RWPE2 (cell line): ENCODE measurements at regions not wholly inside any gene's neighbourhood (a gene's known extent, or its start where the extent isn't known, plus 50 kb on each side); places are given as distances from the start of the nearest gene placed in this dataset.

Experiments used
- ATAC-seq: fragments of 200-7000 bp; cut with Tn5 transposase; 3 replicates; pipeline ENCODE4 v1.9.1; 2021; ENCODE audit warnings: low read depth
- DNase-seq: peaks from one replicate; pipeline ENCODE4 v3.0.0-alpha.2; 2020; ENCODE audit warnings: low spot score
- H3K27ac ChIP-seq: fragments of 450-650 bp; 2 replicates; pipeline ENCODE4 v1.5.1; 2017; ENCODE audit warnings: mild to moderate bottlenecking; ENCODE audit not compliant: poor library complexity, severe bottlenecking
- H3K27me3 ChIP-seq: fragments of 250-450 bp; sonication (Bioruptor Pico); 2 replicates; pipeline ENCODE4 v1.5.1; 2021; ENCODE audit warnings: mild to moderate bottlenecking, moderate library complexity; ENCODE audit not compliant: insufficient read depth, poor library complexity, severe bottlenecking
- H3K36me3 ChIP-seq: fragments of 250-450 bp; sonication (Bioruptor Pico); 2 replicates; pipeline ENCODE4 v1.5.1; 2020; ENCODE audit warnings: low read depth, mild to moderate bottlenecking, moderate library complexity
- H3K4me1 ChIP-seq: fragments of 250-450 bp; sonication (Bioruptor Pico); 2 replicates; pipeline ENCODE4 v1.5.1; 2021; ENCODE audit warnings: mild to moderate bottlenecking, moderate library complexity; ENCODE audit not compliant: insufficient read depth, poor library complexity, severe bottlenecking
- H3K4me3 ChIP-seq: fragments of 250-450 bp; sonication (Bioruptor Pico); 2 replicates; pipeline ENCODE4 v1.5.1; 2021; ENCODE audit warnings: mild to moderate bottlenecking, moderate library complexity; ENCODE audit not compliant: severe bottlenecking
- H3K9me3 ChIP-seq: fragments of 250-450 bp; sonication (Bioruptor Pico); 2 replicates; pipeline ENCODE4 v1.5.1; 2021; ENCODE audit warnings: mild to moderate bottlenecking, moderate library complexity; ENCODE audit not compliant: severe bottlenecking
- TF ChIP-seq, protein P1 (sequence below): fragments of 450-650 bp; IDR thresholded peaks from one replicate; pipeline ENCODE4 v1.5.1; 2017; ENCODE audit warnings: mild to moderate bottlenecking, moderate library complexity; ENCODE audit not compliant: poor library complexity, severe bottlenecking

DNA sequence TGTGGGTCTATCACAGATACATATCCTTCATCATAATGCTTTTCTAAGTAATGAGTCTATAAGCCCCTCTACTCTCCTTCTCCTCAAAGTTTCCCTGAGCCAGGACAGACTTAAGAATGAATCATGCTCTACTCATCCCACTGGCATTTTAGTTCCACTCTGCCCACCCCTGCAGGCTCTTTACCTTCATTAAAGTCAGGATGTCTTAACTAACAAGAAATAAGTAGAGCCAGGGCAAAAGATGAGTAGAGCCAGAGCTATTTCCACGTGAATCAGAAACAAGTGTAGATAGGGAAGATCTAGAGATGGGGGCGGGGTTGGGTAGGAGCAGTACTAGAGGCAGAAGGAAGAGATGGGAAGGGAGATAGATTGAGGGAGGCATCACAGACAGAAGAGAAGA is 790.5 kb downstream of the RNF144A start:
- Histone ChIP-seq H3K9me3 (no peaks in the 10 kb centered on the region), H3K36me3 (no peaks in the 10 kb centered on the region), H3K27ac (peak overlapping the region; percentile 95), H3K4me1 (peaks cover 29% of the 10 kb centered on the region), H3K27me3 (no peaks in the 10 kb centered on the region), H3K4me3 (no peak overlapping the region)
- TF ChIP-seq, protein P1, sequence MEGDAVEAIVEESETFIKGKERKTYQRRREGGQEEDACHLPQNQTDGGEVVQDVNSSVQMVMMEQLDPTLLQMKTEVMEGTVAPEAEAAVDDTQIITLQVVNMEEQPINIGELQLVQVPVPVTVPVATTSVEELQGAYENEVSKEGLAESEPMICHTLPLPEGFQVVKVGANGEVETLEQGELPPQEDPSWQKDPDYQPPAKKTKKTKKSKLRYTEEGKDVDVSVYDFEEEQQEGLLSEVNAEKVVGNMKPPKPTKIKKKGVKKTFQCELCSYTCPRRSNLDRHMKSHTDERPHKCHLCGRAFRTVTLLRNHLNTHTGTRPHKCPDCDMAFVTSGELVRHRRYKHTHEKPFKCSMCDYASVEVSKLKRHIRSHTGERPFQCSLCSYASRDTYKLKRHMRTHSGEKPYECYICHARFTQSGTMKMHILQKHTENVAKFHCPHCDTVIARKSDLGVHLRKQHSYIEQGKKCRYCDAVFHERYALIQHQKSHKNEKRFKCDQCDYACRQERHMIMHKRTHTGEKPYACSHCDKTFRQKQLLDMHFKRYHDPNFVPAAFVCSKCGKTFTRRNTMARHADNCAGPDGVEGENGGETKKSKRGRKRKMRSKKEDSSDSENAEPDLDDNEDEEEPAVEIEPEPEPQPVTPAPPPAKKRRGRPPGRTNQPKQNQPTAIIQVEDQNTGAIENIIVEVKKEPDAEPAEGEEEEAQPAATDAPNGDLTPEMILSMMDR = no peak
- ATAC-seq (peak; percentile 97), DNase-seq (peak; percentile 70)

DNA sequence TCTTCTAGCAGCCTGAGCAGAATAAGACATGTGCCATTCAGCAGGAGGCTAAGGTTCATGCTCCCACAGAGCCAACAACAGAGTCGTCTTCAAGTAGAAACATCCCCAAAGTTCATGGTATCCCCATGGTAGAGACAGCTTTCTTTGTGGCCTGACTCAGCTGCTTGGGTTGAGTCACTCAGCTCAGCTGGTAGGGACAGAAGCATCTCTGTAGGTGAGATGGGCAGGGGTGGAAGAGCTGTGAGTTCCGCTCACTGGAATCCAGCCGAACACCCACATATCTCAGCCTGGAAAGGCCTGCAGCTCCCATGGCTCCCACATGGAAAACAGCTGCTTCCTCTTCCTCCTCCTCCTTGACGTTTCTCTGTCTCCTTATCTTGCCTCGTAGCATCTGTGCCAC is 792.7 kb downstream of the RNF144A start:
- ATAC-seq (no peak), DNase-seq (no peak)
- Histone ChIP-seq H3K4me1 (peaks cover 29% of the 10 kb centered on the region), H3K27ac (no peak overlapping the region), H3K9me3 (no peaks in the 10 kb centered on the region), H3K36me3 (no peaks in the 10 kb centered on the region), H3K4me3 (no peak overlapping the region), H3K27me3 (no peaks in the 10 kb centered on the region)
- TF ChIP-seq, protein P1 = no peak

DNA sequence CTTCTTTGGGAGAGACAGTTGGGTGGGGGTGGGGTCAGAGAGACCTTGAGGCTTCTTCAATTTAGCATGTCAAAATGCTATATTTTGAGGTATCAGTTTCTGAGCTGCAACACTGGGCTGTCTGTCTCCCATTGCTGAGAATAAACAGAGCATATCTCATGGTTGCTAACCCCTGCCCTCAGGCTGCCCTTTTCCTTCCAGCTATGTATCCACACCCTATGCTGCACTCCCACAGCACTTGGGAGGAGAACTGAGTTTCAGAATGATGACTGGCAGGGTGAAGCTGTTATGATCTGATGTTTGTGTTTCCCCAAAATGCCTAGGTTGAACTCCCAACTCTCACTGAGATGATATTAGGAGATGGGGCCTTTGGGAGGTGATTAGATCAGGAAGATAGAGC is 794.0 kb downstream of the RNF144A start:
- Histone ChIP-seq H3K27me3 (no peaks in the 10 kb centered on the region), H3K36me3 (no peaks in the 10 kb centered on the region), H3K27ac (no peak overlapping the region), H3K9me3 (no peaks in the 10 kb centered on the region), H3K4me1 (peaks cover 29% of the 10 kb centered on the region), H3K4me3 (no peak overlapping the region)
- ATAC-seq (no peak), DNase-seq (no peak)
- TF ChIP-seq, protein P1 = no peak

DNA sequence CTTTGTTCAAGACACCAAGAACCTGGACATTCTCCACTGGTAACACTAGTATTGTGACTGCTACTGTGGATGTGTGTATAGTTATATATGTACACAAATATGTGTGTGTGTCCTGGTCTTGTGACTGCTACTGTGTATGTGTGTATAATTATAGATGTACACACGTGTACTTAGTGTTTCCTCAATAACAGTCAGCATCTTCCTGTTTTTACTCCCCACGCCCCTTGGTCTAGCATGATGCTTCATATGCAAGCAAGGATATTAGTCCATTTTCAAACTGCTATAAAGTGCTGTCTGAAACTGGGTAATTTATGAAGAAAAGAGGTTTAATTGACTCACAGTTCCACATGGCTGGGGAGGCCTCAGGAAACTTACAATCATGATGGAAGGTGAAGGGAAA is 802.7 kb downstream of the RNF144A start:
- no peaks in the 10 kb centered on the region for H3K36me3 ChIP-seq
- H3K4me3 ChIP-seq = no peak overlapping the region
- DNase-seq = no peak
- no peaks in the 10 kb centered on the region for H3K4me1 ChIP-seq
- no peak overlapping the region for H3K27ac ChIP-seq
- H3K27me3 ChIP-seq = no peaks in the 10 kb centered on the region
- TF ChIP-seq, protein P1 = no peak
- no peak for ATAC-seq
- no peaks in the 10 kb centered on the region for H3K9me3 ChIP-seq

DNA sequence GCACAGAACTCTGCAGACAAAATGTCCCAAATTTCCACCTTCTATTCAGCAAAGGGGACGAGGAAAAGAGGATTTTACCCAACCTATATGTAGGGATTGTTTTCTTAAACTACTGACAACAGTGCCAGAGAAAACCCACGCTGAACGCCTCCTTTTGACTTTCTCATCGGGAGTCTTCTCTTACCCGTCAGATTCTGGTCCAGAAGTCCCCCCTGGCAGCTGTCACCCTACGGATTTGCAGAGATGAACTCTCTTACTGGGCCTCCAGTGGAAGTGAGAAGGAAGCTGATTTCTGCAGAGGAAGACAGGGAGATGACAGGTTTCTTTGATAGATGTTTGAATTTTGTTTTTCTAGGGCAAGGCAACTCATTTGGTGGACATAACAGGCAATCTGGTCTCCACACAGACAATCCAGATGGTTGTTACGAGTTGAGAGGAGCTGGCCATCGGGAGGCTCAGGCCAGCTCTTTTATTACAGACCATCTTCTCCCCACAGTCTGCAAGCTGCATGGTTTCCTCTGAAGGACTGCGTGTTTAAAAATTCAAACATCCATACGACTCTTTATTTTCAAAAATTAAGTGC is 804.3 kb downstream of the RNF144A start:
- H3K36me3 ChIP-seq = no peaks in the 10 kb centered on the region
- no peaks in the 10 kb centered on the region for H3K4me1 ChIP-seq
- H3K4me3 ChIP-seq = no peak overlapping the region
- ATAC-seq = no peak
- H3K27me3 ChIP-seq = no peaks in the 10 kb centered on the region
- no peak for DNase-seq
- no peak overlapping the region for H3K27ac ChIP-seq
- no peaks in the 10 kb centered on the region for H3K9me3 ChIP-seq
- TF ChIP-seq, protein P1 = no peak
